ENCODE measurements at regions not wholly inside any gene's neighbourhood (a gene's known extent, or its start where the extent isn't known, plus 50 kb on each side); places are given as distances from the start of the nearest gene placed in this dataset.

DNA sequence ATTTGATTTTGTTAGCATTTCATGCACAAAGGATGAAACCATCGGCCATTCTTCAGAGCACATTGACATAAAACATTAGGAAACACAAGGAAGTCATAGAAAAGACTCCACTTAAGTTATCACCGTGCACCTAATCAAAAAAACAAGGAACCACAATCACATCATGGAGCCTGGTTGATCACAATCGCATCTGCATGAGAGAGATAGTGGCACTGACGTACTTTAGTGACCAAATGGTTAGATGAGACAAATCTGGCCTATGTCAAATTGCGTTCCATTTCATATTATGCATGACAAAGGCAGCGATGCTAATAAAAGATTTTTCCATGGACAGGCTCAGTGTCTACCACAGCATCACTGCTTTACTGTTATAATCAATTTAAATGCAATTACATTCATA lies 571.8 kb upstream of the ADGRL2 start:
- no peaks in the 10 kb centered on the region for H3K9me3 ChIP-seq
- WGBS, 5 donors: 77 to 86% (median 80%) methylated on average over 6 of the region's 6 CpGs
- no peak for DNase-seq
- intact Hi-C loops (cut with DNase I; ENCODE audit: low total_unique reads): no loop called here
- no peaks in the 10 kb centered on the region for H3K36me3 ChIP-seq
- no peaks in the 10 kb centered on the region for H3K27me3 ChIP-seq (replicated peaks in 1 of 7)
- peaks cover 0 to 8% (median 3%) of the 10 kb centered on the region in 6 donors for H3K4me1 ChIP-seq
- no peak overlapping the region for H3K4me3 ChIP-seq
- no peak for TF ChIP-seq CTCF (IDR thresholded peaks at IDR 0.05 in 8 of 11, conservative IDR thresholded peaks at IDR 0.05 in 3 of 11)
- no peak for TF ChIP-seq POLR2A (IDR thresholded peaks at IDR 0.05)
- no peak for TF ChIP-seq POLR2AphosphoS5 (IDR thresholded peaks at IDR 0.05)
- H3K27ac ChIP-seq: no peak overlapping the region

- TF ChIP-seq POLR2AphosphoS5 (IDR thresholded peaks at IDR 0.05): no peak
- no peak for TF ChIP-seq CTCF (IDR thresholded peaks at IDR 0.05 in 8 of 11, conservative IDR thresholded peaks at IDR 0.05 in 3 of 11)
- TF ChIP-seq POLR2A (IDR thresholded peaks at IDR 0.05): no peak
- WGBS, 5 donors: 85 to 94% (median 91%) methylated on average over 2 of the region's 2 CpGs
- DNase-seq: no peak
- no peaks in the 10 kb centered on the region for H3K27me3 ChIP-seq (replicated peaks in 1 of 7)
- H3K9me3 ChIP-seq: peaks cover 0 to 1% (median 0%) of the 10 kb centered on the region in 8 donors
- intact Hi-C loops (cut with DNase I; ENCODE audit: low total_unique reads): no loop called here
- H3K4me1 ChIP-seq: no peaks in the 10 kb centered on the region
- H3K27ac ChIP-seq: no peak overlapping the region
- no peaks in the 10 kb centered on the region for H3K36me3 ChIP-seq
- no peak overlapping the region for H3K4me3 ChIP-seq
Observed at GRCh38 chr1:81226603-81226928, 574.2 kb upstream of the ADGRL2 start.

DNA sequence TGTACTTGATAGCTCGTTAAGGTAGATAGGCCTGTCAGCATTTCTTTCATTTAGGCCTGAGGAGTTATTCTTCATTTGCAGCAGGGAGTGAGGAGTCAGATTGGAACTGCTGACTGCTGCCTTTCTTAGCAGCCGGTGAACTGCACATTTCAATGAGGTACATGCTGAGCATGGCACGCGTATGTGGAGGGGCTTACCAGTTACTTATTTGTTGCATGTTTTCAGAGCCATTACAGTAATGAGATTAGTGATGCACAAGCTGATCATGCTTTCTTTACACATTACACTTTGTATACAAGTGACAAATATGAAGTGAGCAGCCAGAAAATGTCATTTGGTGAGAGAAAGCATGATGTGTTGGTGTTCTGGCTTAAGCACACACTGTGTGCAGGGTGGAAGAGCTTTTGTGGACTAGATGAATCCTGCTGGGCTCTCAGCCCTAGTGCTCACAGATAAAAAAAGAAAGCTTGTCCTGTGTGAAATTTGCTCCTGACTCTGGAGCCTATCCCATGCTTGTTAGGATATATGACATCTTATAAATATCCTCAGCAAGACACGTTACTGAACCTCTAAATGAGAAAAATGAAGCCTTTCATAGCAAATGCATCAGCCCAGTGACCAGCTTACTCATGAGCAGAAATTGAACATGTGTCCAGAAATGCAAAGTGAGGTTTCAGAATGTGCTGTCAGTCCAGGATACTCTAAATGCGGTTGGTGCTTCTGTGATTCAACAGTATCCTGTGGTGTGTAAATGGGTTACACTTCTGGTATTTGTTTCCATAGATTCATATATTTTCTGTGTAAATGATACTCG lies 574.7 kb upstream of the ADGRL2 start:
- Histone ChIP-seq H3K27me3 (replicated peaks in 1 of 7) (no peaks in the 10 kb centered on the region), H3K4me3 (no peak overlapping the region), H3K9me3 (peaks cover 0 to 7% (median under 1%) of the 10 kb centered on the region in 8 donors), H3K36me3 (no peaks in the 10 kb centered on the region), H3K4me1 (no peaks in the 10 kb centered on the region), H3K27ac (no peak overlapping the region)
- 79 to 95% (median 89%) methylated on average over 7 of the region's 7 CpGs for WGBS, 5 donors
- intact Hi-C loops (cut with DNase I; ENCODE audit: low total_unique reads): no loop called here
- TF ChIP-seq POLR2A (IDR thresholded peaks at IDR 0.05) (no peak), CTCF (IDR thresholded peaks at IDR 0.05 in 8 of 11, conservative IDR thresholded peaks at IDR 0.05 in 3 of 11) (no peak), POLR2AphosphoS5 (IDR thresholded peaks at IDR 0.05) (no peak)
- no peak for DNase-seq

DNA sequence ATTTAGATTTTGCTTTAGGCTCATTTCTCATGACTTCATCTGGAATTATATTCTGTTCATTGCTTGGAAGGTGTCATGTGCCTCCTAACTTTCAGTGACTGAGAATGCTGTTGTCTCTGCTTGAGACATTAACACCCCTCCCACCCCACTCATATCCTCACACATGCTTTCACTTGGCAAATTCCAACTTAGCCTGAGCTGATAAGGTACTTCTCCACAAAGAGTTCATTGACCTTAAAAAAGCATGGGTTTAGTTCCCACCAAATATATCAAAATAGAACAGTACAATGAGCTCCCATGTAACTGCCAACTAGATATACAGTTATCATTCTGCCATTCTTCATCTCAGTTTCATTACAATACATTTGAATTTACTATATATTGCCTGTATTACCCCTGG lies 576.5 kb upstream of the ADGRL2 start:
- Histone ChIP-seq H3K36me3 (no peaks in the 10 kb centered on the region), H3K4me3 (no peak overlapping the region), H3K4me1 (no peaks in the 10 kb centered on the region), H3K27ac (no peak overlapping the region), H3K9me3 (peaks cover 0 to 14% (median 6%) of the 10 kb centered on the region in 8 donors), H3K27me3 (replicated peaks in 1 of 7) (no peaks in the 10 kb centered on the region)
- DNase-seq: no peak
- intact Hi-C loops (cut with DNase I; ENCODE audit: low total_unique reads): no loop called here
- no peak for TF ChIP-seq POLR2AphosphoS5 (IDR thresholded peaks at IDR 0.05)
- TF ChIP-seq CTCF (IDR thresholded peaks at IDR 0.05 in 8 of 11, conservative IDR thresholded peaks at IDR 0.05 in 3 of 11): no peak
- no peak for TF ChIP-seq POLR2A (IDR thresholded peaks at IDR 0.05)
